ENCODE measurements at regions not wholly inside any gene's neighbourhood (a gene's known extent, or its start where the extent isn't known, plus 50 kb on each side); places are given as distances from the start of the nearest gene placed in this dataset.

- H3K27me3 ChIP-seq (ENCODE audit: control insufficient read depth, insufficient read depth, low read length), result no peaks in the 10 kb centered on the region
- no peak overlapping the region for H3K4me3 ChIP-seq (ENCODE audit: low read depth, low read length)
- ChIA-PET POLR2A (no interaction called here), CTCF (interaction anchor here (0.6 to 1.5 kb wide), 2 partner anchors 211 to 617 kb away, joined by 3 to 5 read pairs; no protein-coding TSS in a partner anchor)
- no peak for DNase-seq (ENCODE audit: low read depth)
- no peaks in the 10 kb centered on the region for H3K36me3 ChIP-seq (ENCODE audit: control insufficient read depth, insufficient read depth, low read length)
- no peak for TF ChIP-seq CTCF (IDR thresholded peaks at IDR 0.05; ENCODE audit: insufficient read depth, low read depth, low read length)
These were observed 78.0 kb downstream of the ADRB2 start for GRCh38 chr5:148904440-148904839.

- H3K36me3 ChIP-seq (ENCODE audit: control insufficient read depth, insufficient read depth, low read length), result no peaks in the 10 kb centered on the region
- no peak overlapping the region for H3K4me3 ChIP-seq (ENCODE audit: low read depth, low read length)
- POLR2A ChIA-PET, result no interaction called here
- no peak for TF ChIP-seq CTCF (IDR thresholded peaks at IDR 0.05; ENCODE audit: insufficient read depth, low read depth, low read length)
- CTCF ChIA-PET, result interaction anchor here (1.4 kb wide), 1 partner anchor 14 kb away, joined by 3 read pairs; no protein-coding TSS in a partner anchor
- no peaks in the 10 kb centered on the region for H3K27me3 ChIP-seq (ENCODE audit: control insufficient read depth, insufficient read depth, low read length)
- DNase-seq (ENCODE audit: low read depth), result no peak
These were observed 79.1 kb downstream of the ADRB2 start for GRCh38 chr5:148905541-148905940.

GRCh38 chr5:148906968-148907367 is 80.6 kb downstream of the ADRB2 start:
- ChIA-PET POLR2A (no interaction called here), CTCF (no interaction called here)
- Histone ChIP-seq H3K4me3 (ENCODE audit: low read depth, low read length) (no peak overlapping the region), H3K36me3 (ENCODE audit: control insufficient read depth, insufficient read depth, low read length) (no peaks in the 10 kb centered on the region), H3K27me3 (ENCODE audit: control insufficient read depth, insufficient read depth, low read length) (no peaks in the 10 kb centered on the region)
- no peak for TF ChIP-seq CTCF (IDR thresholded peaks at IDR 0.05; ENCODE audit: insufficient read depth, low read depth, low read length)
- no peak for DNase-seq (ENCODE audit: low read depth)

GRCh38 chr5:148909040-148909439 is 82.6 kb downstream of the ADRB2 start:
- ChIA-PET CTCF (no interaction called here), POLR2A (no interaction called here)
- H3K4me3 ChIP-seq (ENCODE audit: low read depth, low read length), result no peak overlapping the region
- peak; percentile 62 for DNase-seq (ENCODE audit: low read depth)
- H3K27me3 ChIP-seq (ENCODE audit: control insufficient read depth, insufficient read depth, low read length), result no peaks in the 10 kb centered on the region
- TF ChIP-seq CTCF (IDR thresholded peaks at IDR 0.05; ENCODE audit: insufficient read depth, low read depth, low read length), result no peak
- H3K36me3 ChIP-seq (ENCODE audit: control insufficient read depth, insufficient read depth, low read length), result no peaks in the 10 kb centered on the region

- Histone ChIP-seq H3K4me3 (ENCODE audit: low read depth, low read length) (no peak overlapping the region), H3K36me3 (ENCODE audit: control insufficient read depth, insufficient read depth, low read length) (no peaks in the 10 kb centered on the region), H3K27me3 (ENCODE audit: control insufficient read depth, insufficient read depth, low read length) (no peaks in the 10 kb centered on the region)
- CTCF ChIA-PET, result interaction anchor here (1.3 kb wide), 1 partner anchor 126 kb away, joined by 4 read pairs; no protein-coding TSS in a partner anchor
- DNase-seq (ENCODE audit: low read depth), result no peak
- no peak for TF ChIP-seq CTCF (IDR thresholded peaks at IDR 0.05; ENCODE audit: insufficient read depth, low read depth, low read length)
- POLR2A ChIA-PET, result no interaction called here
These were observed 83.4 kb downstream of the ADRB2 start for GRCh38 chr5:148909766-148910165.

Data from BJ (cell line).